Ovary (tissue), 7 donors: ENCODE measurements at regions not wholly inside any gene's neighbourhood (a gene's known extent, or its start where the extent isn't known, plus 50 kb on each side); places are given as distances from the start of the nearest gene placed in this dataset.

ENCODE experiments used
- DNase-seq, 5 donors: peaks; one replicate each; pipeline ENCODE4 v3.0.0-alpha.2; 2019 to 2020
- H3K27ac ChIP-seq, 2 donors: fragments of 200-600 bp; one replicate each; pipeline versions ENCODE4 v1.5.1 to v1.8.0; 2019 to 2022
- H3K27me3 ChIP-seq: fragments of 200-600 bp; one replicate; pipeline ENCODE4 v1.8.0; 2022
- H3K36me3 ChIP-seq: fragments of 200-600 bp; sonication (generic); one replicate; pipeline ENCODE4 v1.5.1; 2019
- H3K4me1 ChIP-seq: one replicate; pipeline ENCODE4 v1.8.1; 2013; ENCODE audit warnings: mild to moderate bottlenecking, moderate library complexity; ENCODE audit not compliant: insufficient read depth
- H3K4me3 ChIP-seq: fragments of 200-600 bp; sonication (generic); one replicate; pipeline ENCODE4 v1.5.1; 2017
- H3K9me3 ChIP-seq, 2 donors: fragments of 200-600 bp in 1 of 2; sonication (generic) in 1 of 2; one replicate each; pipeline versions ENCODE4 v1.5.1 to v1.8.1; 2013 to 2019; ENCODE audit warnings: mild to moderate bottlenecking in 1 of 2, moderate library complexity in 1 of 2
- CTCF ChIP-seq, 3 donors: fragments of 450-650 bp in 2 of 3; fragments of 200-600 bp in 1 of 3; IDR thresholded peaks; one replicate each; pipeline versions ENCODE4 v1.5.1 to v1.8.0; 2016 to 2022; ENCODE audit warnings: antibody characterized with exemption in 3 of 3, mild to moderate bottlenecking in 1 of 3
- EP300 ChIP-seq: sonication (generic); formaldehyde crosslinking; IDR thresholded peaks from one replicate; pipeline ENCODE4 v1.6.1; 2017; ENCODE audit warnings: antibody characterized with exemption
- POLR2A ChIP-seq: fragments of 450-650 bp; IDR thresholded peaks from one replicate; pipeline ENCODE4 v1.6.1; 2017; ENCODE audit warnings: antibody characterized with exemption, mild to moderate bottlenecking, moderate library complexity
- WGBS, 3 donors: extraction: QIAGEN DNeasy Blood & Tissue Kit in 1 of 3; methylation state at CpG; one replicate each; pipeline versions ENCODE4 v1.1.5 to v1.1.7; 2013 to 2017; 5-methylcytosine and 5-hydroxymethylcytosine counted together
- intact Hi-C, 4 donors: fragments of 100-400 bp; cut with DNase I; formaldehyde crosslinking; loops; one replicate each; pipeline versions ENCODE4 v1.11.0 to v1.15.1; 2022 to 2023
- donor health status: DM: no; HTN: no; CAD: no; lungs with moderate emphysema.
- donor health status: DM: no; HTN: no; CAD: no.
- donor health status: Bipolar disorder and iron deficiency.
- donor health status: DM: no; HTN: no; CAD: no.
- donor health status: DM: yes; HTN: yes; CAD: no.

DNA sequence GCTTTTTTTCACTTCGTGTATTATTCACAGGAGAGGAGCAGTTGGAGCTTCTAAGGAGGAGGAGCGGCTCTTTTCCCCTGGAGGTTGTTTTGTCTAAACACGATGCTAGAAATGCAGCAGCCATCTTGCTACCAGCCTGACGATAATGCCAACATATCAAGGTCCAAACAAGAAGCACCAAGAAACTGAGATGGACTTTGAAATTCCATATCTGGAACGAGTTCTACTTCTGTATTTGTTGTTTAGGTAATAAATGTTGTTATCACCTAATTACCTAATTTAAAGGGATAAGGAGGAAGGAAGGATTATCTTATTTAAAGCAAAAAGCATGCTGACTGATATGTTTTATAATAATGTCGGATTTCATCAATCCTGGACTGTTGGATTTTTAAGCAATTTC is 174.4 kb upstream of the TMPO start:
- Histone ChIP-seq H3K36me3 (no peaks in the 10 kb centered on the region), H3K9me3 (no peaks in the 10 kb centered on the region), H3K27me3 (no peaks in the 10 kb centered on the region), H3K27ac (no peak overlapping the region), H3K4me3 (no peak overlapping the region), H3K4me1 (no peaks in the 10 kb centered on the region)
- TF ChIP-seq EP300 (no peak), CTCF (IDR thresholded peaks at IDR 0.05) (no peak), POLR2A (no peak)
- intact Hi-C loops: no loop called here
- DNase-seq: no peak
- 66 to 79% (median 73%) methylated on average over 6 of the region's 6 CpGs for WGBS, 3 donors

DNA sequence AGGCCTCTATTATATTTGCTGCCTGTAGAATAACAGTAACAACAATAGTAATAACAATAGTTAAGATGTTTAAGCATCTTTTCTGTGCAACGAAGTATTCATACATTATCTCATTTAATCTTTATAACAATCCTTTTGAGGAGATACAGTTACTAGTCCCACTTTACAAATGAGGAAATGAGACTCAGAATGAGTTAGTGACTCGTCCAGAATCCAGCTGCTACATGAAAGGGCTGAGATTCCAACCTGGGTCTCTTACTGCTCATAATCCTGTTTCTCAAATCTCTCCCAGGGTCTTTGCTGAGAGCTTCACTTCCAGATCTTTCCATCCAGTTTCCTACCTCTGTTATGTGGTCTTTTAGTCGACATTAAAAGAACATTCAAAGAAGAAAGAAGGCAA is 173.7 kb upstream of the TMPO start:
- WGBS, 3 donors: 59 to 72% (median 70%) methylated on average over 3 of the region's 3 CpGs
- Histone ChIP-seq H3K27me3 (no peaks in the 10 kb centered on the region), H3K36me3 (no peaks in the 10 kb centered on the region), H3K9me3 (no peaks in the 10 kb centered on the region), H3K4me3 (no peak overlapping the region), H3K27ac (no peak overlapping the region), H3K4me1 (no peaks in the 10 kb centered on the region)
- no peak for DNase-seq
- intact Hi-C loops: no loop called here
- TF ChIP-seq CTCF (IDR thresholded peaks at IDR 0.05) (no peak), POLR2A (no peak), EP300 (no peak)

- DNase-seq: no peak
- H3K4me3 ChIP-seq: no peak overlapping the region
- H3K36me3 ChIP-seq: no peaks in the 10 kb centered on the region
- no peak overlapping the region for H3K27ac ChIP-seq
- no peaks in the 10 kb centered on the region for H3K9me3 ChIP-seq
- no peaks in the 10 kb centered on the region for H3K4me1 ChIP-seq
- intact Hi-C loops: no loop called here
- WGBS, 3 donors: 69 to 78% (median 70%) methylated on average over 4 of the region's 4 CpGs
- TF ChIP-seq EP300 (no peak), POLR2A (no peak), CTCF (IDR thresholded peaks at IDR 0.05) (no peak)
- H3K27me3 ChIP-seq: no peaks in the 10 kb centered on the region
These were observed 172.3 kb upstream of the TMPO start for GRCh38 chr12:98343002-98343567.

DNA sequence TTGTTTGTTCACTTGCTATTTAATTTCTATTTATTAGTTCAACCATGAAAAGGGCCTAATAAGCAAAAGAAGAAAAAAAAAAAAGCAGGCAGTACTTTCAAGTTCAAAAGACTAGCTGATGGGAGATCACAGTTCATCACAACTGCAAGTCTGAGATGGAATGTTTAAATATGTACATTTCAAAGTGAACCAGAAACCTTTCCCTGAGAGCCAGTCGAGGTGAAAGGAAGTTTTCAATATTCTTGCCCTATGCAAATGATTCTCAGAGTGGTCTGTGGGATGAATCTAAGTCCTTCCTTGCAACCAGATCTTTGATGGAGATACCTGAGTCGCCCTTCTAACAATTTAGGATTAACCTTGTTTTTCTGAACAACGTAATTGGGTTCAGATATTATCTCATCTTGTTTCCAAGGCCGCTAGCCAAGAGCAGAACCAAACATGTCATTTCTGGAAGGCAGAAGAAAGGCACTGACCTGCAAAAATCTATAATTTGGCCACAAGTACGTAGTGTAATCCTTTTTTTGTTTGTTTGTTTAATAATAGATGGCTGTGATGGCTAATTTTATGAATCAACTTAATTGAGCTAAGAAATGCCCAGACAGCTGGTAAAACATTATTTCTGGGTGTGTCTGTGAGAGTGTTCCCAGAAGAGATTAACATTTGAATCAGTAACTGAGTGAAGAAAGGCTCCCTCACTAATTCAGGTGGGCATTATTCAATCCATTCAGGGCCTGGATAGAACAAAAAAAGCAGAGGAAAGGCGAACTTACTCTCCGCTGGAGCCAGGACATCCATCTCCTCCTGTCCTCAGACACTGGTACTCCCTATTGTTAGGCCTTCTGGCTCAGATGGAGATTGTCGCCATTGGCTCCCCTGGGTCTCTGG is 171.1 kb upstream of the TMPO start:
- intact Hi-C loops: no loop called here
- Histone ChIP-seq H3K9me3 (no peaks in the 10 kb centered on the region), H3K4me1 (no peaks in the 10 kb centered on the region), H3K4me3 (no peak overlapping the region), H3K27ac (no peak overlapping the region), H3K27me3 (no peaks in the 10 kb centered on the region), H3K36me3 (no peaks in the 10 kb centered on the region)
- 59 to 70% (median 64%) methylated on average over 8 of the region's 8 CpGs for WGBS, 3 donors
- DNase-seq: no peak
- TF ChIP-seq CTCF (IDR thresholded peaks at IDR 0.05) (no peak), POLR2A (no peak), EP300 (no peak)
